Fibroblast of lung (primary cell): ENCODE measurements at regions not wholly inside any gene's neighbourhood (a gene's known extent, or its start where the extent isn't known, plus 50 kb on each side); places are given as distances from the start of the nearest gene placed in this dataset.

Experiments
- DNase-seq, 2 donors: peaks; one replicate each; pipeline versions ENCODE4 v3.0.0 to v3.0.0-alpha.2; 2010; ENCODE audit warnings: low read depth in 2 of 2
- H2AFZ ChIP-seq: 2 replicates; pipeline ENCODE4 v1.5.1; 2012; ENCODE audit warnings: low read length, control low read depth, inconsistent platforms
- H3K27ac ChIP-seq: 2 replicates; pipeline ENCODE4 v1.5.1; 2011; ENCODE audit warnings: low read length, control low read depth; ENCODE audit not compliant: insufficient read depth
- H3K27me3 ChIP-seq: 2 replicates; pipeline ENCODE4 v1.5.1; 2011; ENCODE audit warnings: mild to moderate bottlenecking, low read length; ENCODE audit not compliant: control insufficient read depth, insufficient read depth
- H3K36me3 ChIP-seq: 2 replicates; pipeline ENCODE4 v1.5.1; 2011; ENCODE audit warnings: low read length; ENCODE audit not compliant: control insufficient read depth, insufficient read depth
- H3K4me1 ChIP-seq: 2 replicates; pipeline ENCODE4 v1.5.1; 2011; ENCODE audit warnings: low read length; ENCODE audit not compliant: control insufficient read depth, insufficient read depth; ENCODE audit errors: extremely low read depth
- H3K4me2 ChIP-seq: 2 replicates; pipeline ENCODE4 v1.5.1; 2011; ENCODE audit warnings: low read length, control low read depth; ENCODE audit not compliant: insufficient read depth; ENCODE audit errors: extremely low read depth
- H3K4me3 ChIP-seq, 4 experiments: fragments of 200-600 bp in 1 of 4; sonication (generic) in 1 of 4; replicated peaks in 1 of 4; 2 replicates each; pipeline ENCODE4 v1.5.1; 2011 to 2016; ENCODE audit warnings: low read length in 4 of 4, low read depth in 3 of 4, mild to moderate bottlenecking in 3 of 4, control low read depth in 2 of 4, inconsistent platforms in 1 of 4, mixed read lengths in 1 of 4; ENCODE audit not compliant: insufficient read depth in 1 of 4; ENCODE audit errors: control extremely low read depth in 1 of 4
- H3K79me2 ChIP-seq: 2 replicates; pipeline ENCODE4 v1.5.1; 2012; ENCODE audit warnings: mild to moderate bottlenecking, low read length, inconsistent platforms; ENCODE audit not compliant: control insufficient read depth, insufficient read depth
- H3K9ac ChIP-seq: 2 replicates; pipeline ENCODE4 v1.5.1; 2011; ENCODE audit warnings: mild to moderate bottlenecking, low read length, control low read depth; ENCODE audit not compliant: insufficient read depth
- H3K9me3 ChIP-seq: 2 replicates; pipeline ENCODE4 v1.5.1; 2012; ENCODE audit warnings: low read depth, low read length; ENCODE audit not compliant: control insufficient read depth, insufficient read depth
- H4K20me1 ChIP-seq: 2 replicates; pipeline ENCODE4 v1.5.1; 2011; ENCODE audit warnings: low read length; ENCODE audit not compliant: control insufficient read depth, insufficient read depth; ENCODE audit errors: extremely low read depth
- CTCF ChIP-seq, 2 donors: IDR thresholded peaks in 1 of 2; conservative IDR thresholded peaks in 1 of 2; 1 replicate in 1 of 2; 2 replicates in 1 of 2; pipeline ENCODE4 v1.5.1; 2011 to 2012; ENCODE audit warnings: low read length in 2 of 2, control low read depth in 1 of 2, inconsistent platforms in 1 of 2, low read depth in 1 of 2, mild to moderate bottlenecking in 1 of 2
- EZH2 ChIP-seq: IDR thresholded peaks from 2 replicates; pipeline ENCODE4 v1.5.1; 2012; ENCODE audit warnings: low read length, control low read depth, mild to moderate bottlenecking; ENCODE audit errors: missing control alignments

DNA sequence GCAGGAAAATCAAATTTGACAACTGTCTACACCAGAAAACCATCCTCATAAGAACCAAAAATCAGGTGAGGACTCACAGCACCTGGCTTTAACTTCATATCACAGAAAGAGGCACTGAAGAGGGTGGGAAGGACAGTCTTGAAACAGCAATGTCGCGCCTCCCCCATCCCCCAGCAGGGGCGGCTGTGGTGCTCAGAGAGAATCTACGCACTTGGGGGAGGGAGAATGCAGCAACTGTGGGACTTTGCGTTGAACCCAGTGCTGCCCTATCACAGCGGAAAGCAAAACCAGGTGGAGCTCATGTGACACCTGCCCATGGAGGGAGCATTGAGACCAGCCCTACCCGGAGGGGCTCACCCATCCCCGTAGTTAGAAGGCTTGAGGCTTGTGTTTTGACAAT lies 191.8 kb downstream of the MSX2 start:
- H3K4me2 ChIP-seq = no peak overlapping the region
- H3K27ac ChIP-seq = no peak overlapping the region
- no peaks in the 10 kb centered on the region for H3K4me1 ChIP-seq
- no peak overlapping the region for H2AFZ ChIP-seq
- no peak for TF ChIP-seq CTCF (conservative IDR thresholded peaks at IDR 0.05 in 1 of 2, IDR thresholded peaks at IDR 0.05 in 1 of 2; ENCODE audit: low read depth in 1 of 2, low read length in 2 of 2)
- no peaks in the 10 kb centered on the region for H3K36me3 ChIP-seq
- H3K9me3 ChIP-seq = no peaks in the 10 kb centered on the region
- DNase-seq = no peak
- no peak overlapping the region for H3K4me3 ChIP-seq
- H3K79me2 ChIP-seq = no peaks in the 10 kb centered on the region
- H3K27me3 ChIP-seq = no peaks in the 10 kb centered on the region
- no peak overlapping the region for H3K9ac ChIP-seq
- no peaks in the 10 kb centered on the region for H4K20me1 ChIP-seq

DNA sequence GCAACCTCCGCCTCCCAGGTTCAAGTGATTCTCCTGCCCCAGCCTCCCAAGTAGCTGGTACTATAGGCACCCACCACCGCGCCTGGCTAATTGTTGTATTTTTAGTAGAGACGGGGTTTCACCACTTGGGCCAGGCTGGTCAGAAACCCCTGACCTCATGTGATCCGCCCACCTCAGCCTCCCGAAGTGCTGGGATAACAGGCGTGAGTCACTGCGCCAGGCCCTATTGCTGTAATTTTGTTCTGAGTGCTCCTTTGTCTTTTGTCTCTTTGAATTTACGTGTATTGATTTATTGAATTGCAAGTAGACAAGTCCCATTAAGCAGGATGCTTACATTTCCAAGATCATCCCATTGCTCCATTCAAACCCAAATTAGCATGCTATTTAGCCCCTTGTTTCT lies 186.7 kb downstream of the MSX2 start:
- no peaks in the 10 kb centered on the region for H3K79me2 ChIP-seq
- no peaks in the 10 kb centered on the region for H3K27me3 ChIP-seq
- H3K4me3 ChIP-seq = no peak overlapping the region
- TF ChIP-seq EZH2 = no peak
- no peak for TF ChIP-seq CTCF (conservative IDR thresholded peaks at IDR 0.05 in 1 of 2, IDR thresholded peaks at IDR 0.05 in 1 of 2; ENCODE audit: low read depth in 1 of 2, low read length in 2 of 2)
- no peak overlapping the region for H3K4me2 ChIP-seq
- no peak overlapping the region for H3K9ac ChIP-seq
- no peaks in the 10 kb centered on the region for H3K4me1 ChIP-seq
- H4K20me1 ChIP-seq = no peaks in the 10 kb centered on the region
- H3K27ac ChIP-seq = no peak overlapping the region
- no peak overlapping the region for H2AFZ ChIP-seq
- H3K9me3 ChIP-seq = no peaks in the 10 kb centered on the region
- H3K36me3 ChIP-seq = no peaks in the 10 kb centered on the region
- DNase-seq = no peak

GRCh38 chr5:174910245-174910737 lies 185.9 kb downstream of the MSX2 start:
- Histone ChIP-seq H3K4me2 (no peak overlapping the region), H3K27me3 (no peaks in the 10 kb centered on the region), H4K20me1 (no peaks in the 10 kb centered on the region), H3K4me3 (peak overlapping the region in 1 of 4 experiments; percentile 28), H3K27ac (no peak overlapping the region), H3K9ac (no peak overlapping the region), H2AFZ (no peak overlapping the region), H3K36me3 (no peaks in the 10 kb centered on the region), H3K79me2 (no peaks in the 10 kb centered on the region), H3K4me1 (no peaks in the 10 kb centered on the region), H3K9me3 (no peaks in the 10 kb centered on the region)
- no peak for TF ChIP-seq EZH2
- TF ChIP-seq CTCF (conservative IDR thresholded peaks at IDR 0.05 in 1 of 2, IDR thresholded peaks at IDR 0.05 in 1 of 2; ENCODE audit: low read depth in 1 of 2, low read length in 2 of 2) = peak; percentile 73 to 95
- peak; percentile 27 to 50 for DNase-seq
